ENCODE measurements at regions not wholly inside any gene's neighbourhood (a gene's known extent, or its start where the extent isn't known, plus 50 kb on each side); places are given as distances from the start of the nearest gene placed in this dataset.
A peak's percentile ranks its signal among the peaks of the same experiment; 100 is the strongest.

- ATAC-seq (ENCODE audit: low read depth) (peak; percentile 40; the same call in 1 of the 3 replicates), DNase-seq (ENCODE audit: low spot score) (no peak)
- H3K4me1 ChIP-seq (ENCODE audit: insufficient read depth, poor library complexity, severe bottlenecking): peaks cover 28% of the 10 kb centered on the region
- no peak overlapping the region for H3K4me3 ChIP-seq (ENCODE audit: severe bottlenecking)
- H3K27ac ChIP-seq (ENCODE audit: poor library complexity, severe bottlenecking): peak overlapping the region; percentile 52
- no peaks in the 10 kb centered on the region for H3K36me3 ChIP-seq (ENCODE audit: low read depth)
- TF ChIP-seq CTCF (IDR thresholded peaks at IDR 0.05; ENCODE audit: poor library complexity, severe bottlenecking): no peak
- H3K27me3 ChIP-seq (ENCODE audit: insufficient read depth, poor library complexity, severe bottlenecking): no peaks in the 10 kb centered on the region
- H3K9me3 ChIP-seq (ENCODE audit: severe bottlenecking): no peaks in the 10 kb centered on the region
Observed at GRCh38 chr2:47265751-47266231, 89.5 kb upstream of the CALM2 start.

DNA sequence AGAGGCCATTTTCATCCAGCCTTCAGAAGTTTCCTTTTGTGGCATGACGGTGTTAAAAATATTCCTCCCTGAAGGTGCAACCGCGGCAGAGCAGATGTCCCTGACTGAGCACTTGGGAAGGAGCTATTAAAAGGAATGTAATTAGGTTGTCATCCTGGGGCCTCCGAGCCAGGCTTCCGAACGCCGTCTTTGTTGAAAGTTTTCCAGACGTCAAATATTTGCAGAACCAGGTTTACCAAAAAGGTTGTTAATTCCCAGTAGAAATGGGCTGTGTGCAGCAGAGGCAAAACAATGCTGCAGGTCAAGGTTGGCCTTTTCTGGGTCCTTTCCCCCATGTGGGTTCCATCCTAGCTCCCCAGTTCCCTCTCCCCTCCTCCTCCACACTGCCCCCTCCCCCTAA lies 88.8 kb upstream of the CALM2 start:
- TF ChIP-seq CTCF (IDR thresholded peaks at IDR 0.05; ENCODE audit: poor library complexity, severe bottlenecking): no peak
- ATAC-seq (ENCODE audit: low read depth) (no peak), DNase-seq (ENCODE audit: low spot score) (no peak)
- H3K4me3 ChIP-seq (ENCODE audit: severe bottlenecking): no peak overlapping the region
- H3K27me3 ChIP-seq (ENCODE audit: insufficient read depth, poor library complexity, severe bottlenecking): no peaks in the 10 kb centered on the region
- peaks cover 24% of the 10 kb centered on the region for H3K4me1 ChIP-seq (ENCODE audit: insufficient read depth, poor library complexity, severe bottlenecking)
- H3K27ac ChIP-seq (ENCODE audit: poor library complexity, severe bottlenecking): peak overlapping the region; percentile 52
- H3K9me3 ChIP-seq (ENCODE audit: severe bottlenecking): no peaks in the 10 kb centered on the region
- H3K36me3 ChIP-seq (ENCODE audit: low read depth): no peaks in the 10 kb centered on the region

DNA sequence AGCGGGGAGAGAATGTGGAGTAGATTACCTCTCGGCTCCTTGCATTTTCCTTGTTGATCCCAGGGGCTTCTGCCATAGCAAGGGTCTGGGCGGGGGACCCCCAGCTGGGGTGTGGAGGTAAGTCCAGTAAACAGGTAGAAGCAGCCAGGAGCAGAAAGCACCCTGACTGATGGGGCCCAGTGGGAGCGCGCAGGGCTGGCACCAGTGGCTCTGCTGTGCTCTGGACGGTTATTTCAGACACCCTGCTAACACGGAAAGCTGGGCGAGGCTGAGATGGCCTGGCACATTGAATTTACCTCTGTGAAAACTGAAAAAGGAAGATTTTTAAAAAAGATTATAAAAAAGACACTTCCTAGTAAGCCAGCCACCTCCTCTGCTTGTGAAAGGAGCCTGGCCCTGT lies 88.4 kb upstream of the CALM2 start:
- no peak for DNase-seq (ENCODE audit: low spot score)
- H3K27ac ChIP-seq (ENCODE audit: poor library complexity, severe bottlenecking): no peak overlapping the region
- no peaks in the 10 kb centered on the region for H3K36me3 ChIP-seq (ENCODE audit: low read depth)
- no peak overlapping the region for H3K4me3 ChIP-seq (ENCODE audit: severe bottlenecking)
- H3K4me1 ChIP-seq (ENCODE audit: insufficient read depth, poor library complexity, severe bottlenecking): peaks cover 20% of the 10 kb centered on the region
- TF ChIP-seq CTCF (IDR thresholded peaks at IDR 0.05; ENCODE audit: poor library complexity, severe bottlenecking): no peak
- ATAC-seq (ENCODE audit: low read depth): no peak
- no peaks in the 10 kb centered on the region for H3K9me3 ChIP-seq (ENCODE audit: severe bottlenecking)
- H3K27me3 ChIP-seq (ENCODE audit: insufficient read depth, poor library complexity, severe bottlenecking): no peaks in the 10 kb centered on the region

GRCh38 chr2:47264143-47264542 lies 87.8 kb upstream of the CALM2 start:
- Histone ChIP-seq H3K4me1 (ENCODE audit: insufficient read depth, poor library complexity, severe bottlenecking) (peaks cover 15% of the 10 kb centered on the region), H3K4me3 (ENCODE audit: severe bottlenecking) (no peak overlapping the region), H3K27me3 (ENCODE audit: insufficient read depth, poor library complexity, severe bottlenecking) (no peaks in the 10 kb centered on the region), H3K36me3 (ENCODE audit: low read depth) (no peaks in the 10 kb centered on the region), H3K27ac (ENCODE audit: poor library complexity, severe bottlenecking) (no peak overlapping the region), H3K9me3 (ENCODE audit: severe bottlenecking) (no peaks in the 10 kb centered on the region)
- no peak for DNase-seq (ENCODE audit: low spot score)
- ATAC-seq (ENCODE audit: low read depth): no peak
- no peak for TF ChIP-seq CTCF (IDR thresholded peaks at IDR 0.05; ENCODE audit: poor library complexity, severe bottlenecking)

DNA sequence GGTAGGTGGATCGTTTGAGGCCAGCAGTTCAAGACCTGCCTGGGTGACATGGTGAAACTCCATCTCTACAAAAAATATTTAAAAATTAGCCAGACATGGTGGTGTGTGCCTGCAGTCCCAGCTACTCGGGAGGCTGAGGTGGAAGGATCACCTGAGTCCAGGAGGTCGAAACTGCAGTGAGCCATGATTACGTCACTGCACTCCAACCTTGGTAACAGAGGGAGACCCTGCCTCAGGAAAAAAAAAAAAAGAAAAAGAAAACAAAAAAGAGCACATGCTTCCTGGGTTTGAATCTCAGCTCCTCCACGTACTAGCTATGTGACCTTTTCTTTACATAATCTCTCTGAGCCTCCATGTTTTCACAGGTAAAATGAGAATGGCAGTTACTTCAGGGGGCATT lies 86.3 kb upstream of the CALM2 start:
- DNase-seq (ENCODE audit: low spot score): no peak
- TF ChIP-seq CTCF (IDR thresholded peaks at IDR 0.05; ENCODE audit: poor library complexity, severe bottlenecking): no peak
- ATAC-seq (ENCODE audit: low read depth): no peak
- no peak overlapping the region for H3K27ac ChIP-seq (ENCODE audit: poor library complexity, severe bottlenecking)
- no peaks in the 10 kb centered on the region for H3K27me3 ChIP-seq (ENCODE audit: insufficient read depth, poor library complexity, severe bottlenecking)
- H3K9me3 ChIP-seq (ENCODE audit: severe bottlenecking): no peaks in the 10 kb centered on the region
- peaks cover 11% of the 10 kb centered on the region for H3K4me1 ChIP-seq (ENCODE audit: insufficient read depth, poor library complexity, severe bottlenecking)
- H3K4me3 ChIP-seq (ENCODE audit: severe bottlenecking): no peak overlapping the region
- no peaks in the 10 kb centered on the region for H3K36me3 ChIP-seq (ENCODE audit: low read depth)
